H9 (cell line): ENCODE measurements at regions not wholly inside any gene's neighbourhood (a gene's known extent, or its start where the extent isn't known, plus 50 kb on each side); places are given as distances from the start of the nearest gene placed in this dataset.

Source experiments
- DNase-seq: peaks from one replicate; pipeline ENCODE4 v3.0.0-alpha.2; 2017
- H2AFZ ChIP-seq: one replicate; pipeline ENCODE4 v1.6.1; 2013; ENCODE audit warnings: mild to moderate bottlenecking, low read length, control low read depth, moderate library complexity
- H2AK5ac ChIP-seq: 2 replicates; pipeline ENCODE4 v1.6.1; 2013; ENCODE audit warnings: low read length, control low read depth, mixed read lengths; ENCODE audit not compliant: insufficient read length
- H2BK120ac ChIP-seq: one replicate; pipeline ENCODE4 v1.6.1; 2013; ENCODE audit warnings: low read depth, mild to moderate bottlenecking, low read length, control low read depth, inconsistent platforms; ENCODE audit not compliant: poor library complexity, severe bottlenecking
- H2BK12ac ChIP-seq: 2 replicates; pipeline ENCODE4 v1.6.1; 2013; ENCODE audit warnings: low read length, control low read depth, mixed read lengths, low read depth; ENCODE audit not compliant: insufficient read length
- H2BK15ac ChIP-seq: 2 replicates; pipeline ENCODE4 v1.6.1; 2013; ENCODE audit warnings: low read depth, low read length, control low read depth
- H2BK20ac ChIP-seq: one replicate; pipeline ENCODE4 v1.6.1; 2013; ENCODE audit warnings: low read depth, mild to moderate bottlenecking, low read length, control low read depth, inconsistent platforms; ENCODE audit not compliant: poor library complexity, severe bottlenecking
- H2BK5ac ChIP-seq: 2 replicates; pipeline ENCODE4 v1.6.1; 2013; ENCODE audit warnings: low read length, control low read depth, mixed read lengths; ENCODE audit not compliant: insufficient read length
- H3K14ac ChIP-seq: 2 replicates; pipeline ENCODE4 v1.6.1; 2013; ENCODE audit warnings: low read length, control low read depth; ENCODE audit not compliant: insufficient read depth
- H3K18ac ChIP-seq: 2 replicates; pipeline ENCODE4 v1.6.1; 2013; ENCODE audit warnings: low read depth, mild to moderate bottlenecking, mixed read lengths, low read length, control low read depth; ENCODE audit not compliant: insufficient read length
- H3K23ac ChIP-seq: 2 replicates; pipeline ENCODE4 v1.6.1; 2013; ENCODE audit warnings: low read length, control low read depth, mixed read lengths, low read depth; ENCODE audit not compliant: insufficient read length
- H3K23me2 ChIP-seq: 2 replicates; pipeline ENCODE4 v1.6.1; 2013; ENCODE audit warnings: low read depth, mild to moderate bottlenecking, mixed read lengths, low read length, control low read depth; ENCODE audit not compliant: insufficient read length, poor library complexity, severe bottlenecking
- H3K27ac ChIP-seq: 2 replicates; pipeline ENCODE4 v1.5.1; 2013; ENCODE audit warnings: low read length, control low read depth, mixed read lengths, low read depth; ENCODE audit not compliant: insufficient read length
- H3K27me3 ChIP-seq: 2 replicates; pipeline ENCODE4 v1.6.1; 2013; ENCODE audit warnings: low read length, control low read depth, inconsistent platforms; ENCODE audit not compliant: insufficient read depth
- H3K4ac ChIP-seq: 2 replicates; pipeline ENCODE4 v1.6.1; 2013; ENCODE audit warnings: low read depth, mild to moderate bottlenecking, control low read depth, inconsistent platforms, low read length, moderate library complexity
- H3K4me1 ChIP-seq: 2 replicates; pipeline ENCODE4 v1.6.1; 2013; ENCODE audit warnings: low read length, control low read depth, inconsistent platforms; ENCODE audit not compliant: insufficient read depth
- H3K4me2 ChIP-seq: 2 replicates; pipeline ENCODE4 v1.6.1; 2013; ENCODE audit warnings: low read length, control low read depth, mixed read lengths; ENCODE audit not compliant: insufficient read length, insufficient read depth
- H3K56ac ChIP-seq: 2 replicates; pipeline ENCODE4 v1.6.1; 2013; ENCODE audit warnings: low read depth, mild to moderate bottlenecking, mixed read lengths, low read length, control low read depth; ENCODE audit not compliant: insufficient read length
- H3K79me1 ChIP-seq: 2 replicates; pipeline ENCODE4 v1.6.1; 2013; ENCODE audit warnings: low read depth, mild to moderate bottlenecking, moderate library complexity, low read length, control low read depth, inconsistent platforms; ENCODE audit not compliant: insufficient read depth, poor library complexity, severe bottlenecking
- H3K79me2 ChIP-seq: 2 replicates; pipeline ENCODE4 v1.6.1; 2013; ENCODE audit warnings: low read length, control low read depth, inconsistent platforms; ENCODE audit not compliant: insufficient read depth
- H3K9ac ChIP-seq: 2 replicates; pipeline ENCODE4 v1.6.1; 2013; ENCODE audit warnings: low read length, control low read depth, mixed read lengths; ENCODE audit not compliant: insufficient read length; ENCODE audit errors: extremely low read depth
- H3K9me3 ChIP-seq: one replicate; pipeline ENCODE4 v1.6.1; 2013; ENCODE audit warnings: low read depth, low read length, inconsistent platforms; ENCODE audit not compliant: control insufficient read depth
- H3T11ph ChIP-seq: one replicate; pipeline ENCODE4 v1.6.1; 2013; ENCODE audit warnings: mild to moderate bottlenecking, low read length, control low read depth, inconsistent platforms
- H4K20me1 ChIP-seq: one replicate; pipeline ENCODE4 v1.6.1; 2013; ENCODE audit not compliant: control insufficient read depth, insufficient read length, insufficient read depth
- H4K5ac ChIP-seq: 2 replicates; pipeline ENCODE4 v1.6.1; 2013; ENCODE audit warnings: low read depth, mild to moderate bottlenecking, mixed read lengths, low read length, control low read depth; ENCODE audit not compliant: insufficient read length
- H4K8ac ChIP-seq: replicated peaks from 2 replicates; pipeline ENCODE4 v1.6.1; 2013; ENCODE audit warnings: low read length, control low read depth, mixed read lengths, low read depth; ENCODE audit not compliant: insufficient read length
- H4K91ac ChIP-seq: 2 replicates; pipeline ENCODE4 v1.6.1; 2013; ENCODE audit warnings: low read depth, mild to moderate bottlenecking, moderate library complexity, mixed read lengths, low read length, control low read depth; ENCODE audit not compliant: insufficient read length
- H3K27ac Mint-ChIP-seq, 3 experiments: 2 replicates in 2 of 3; 3 replicates in 1 of 3; pipeline ENCODE4 v1.8.0; 2020 to 2021; ENCODE audit warnings: mixed read lengths in 3 of 3, mild to moderate bottlenecking in 1 of 3, moderate library complexity in 1 of 3
- H3K27me3 Mint-ChIP-seq: 2 replicates; pipeline ENCODE4 v1.8.0; 2021; ENCODE audit warnings: low read depth, mild to moderate bottlenecking, moderate library complexity, mixed read lengths
- H3K36me3 Mint-ChIP-seq, 3 experiments: 2 replicates in 2 of 3; 3 replicates in 1 of 3; pipeline ENCODE4 v1.8.0; 2020 to 2021; ENCODE audit warnings: low read depth in 3 of 3, mixed read lengths in 3 of 3; ENCODE audit not compliant: insufficient read depth in 1 of 3
- H3K4me1 Mint-ChIP-seq, 2 experiments: 2 replicates each; pipeline ENCODE4 v1.8.0; 2020; ENCODE audit warnings: mixed read lengths in 2 of 2
- H3K4me3 Mint-ChIP-seq, 2 experiments: 2 replicates in 1 of 2; 3 replicates in 1 of 2; pipeline ENCODE4 v1.8.0; 2020 to 2021; ENCODE audit warnings: mild to moderate bottlenecking in 2 of 2, mixed read lengths in 2 of 2, moderate library complexity in 1 of 2
- H3K9me3 Mint-ChIP-seq, 2 experiments: 2 replicates in 1 of 2; 3 replicates in 1 of 2; pipeline ENCODE4 v1.8.0; 2020; ENCODE audit warnings: mild to moderate bottlenecking in 2 of 2, mixed read lengths in 2 of 2, moderate library complexity in 1 of 2
- CTCF ChIP-seq: fragments of 200-600 bp; sonication (generic); conservative IDR thresholded peaks from 3 replicates; pipeline ENCODE4 v1.8.0; 2021; ENCODE audit warnings: antibody characterized with exemption, mild to moderate bottlenecking
- WGBS: extraction: QIAGEN DNeasy Blood & Tissue Kit; methylation state at CpG from one replicate; pipeline ENCODE4 v1.1.7; 2013; ENCODE audit warnings: missing lambda C conversion rate, low lambda C conversion rate, mixed read lengths; ENCODE audit not compliant: insufficient read length; ENCODE audit errors: extremely low coverage; 5-methylcytosine and 5-hydroxymethylcytosine counted together

- H3K4me2 ChIP-seq, result no peak overlapping the region
- H3K79me2 ChIP-seq, result no peaks in the 10 kb centered on the region
- no peak overlapping the region for H3K23ac ChIP-seq
- no peak overlapping the region for H2BK120ac ChIP-seq
- no peak overlapping the region for H3K9ac ChIP-seq
- H3T11ph ChIP-seq, result no peak overlapping the region
- H2AFZ ChIP-seq, result no peak overlapping the region
- no peak overlapping the region for H2BK15ac ChIP-seq
- WGBS, result no CpG with 5 or more reads among the region's 4 CpGs
- H3K18ac ChIP-seq, result no peak overlapping the region
- H2BK12ac ChIP-seq, result no peak overlapping the region
- Mint-ChIP-seq H3K27ac (no peak overlapping the region), H3K4me1 (peaks cover 2% of the 10 kb centered on the region in 2 experiments; a peak in 3 of 4 replicates), H3K36me3 (no peaks in the 10 kb centered on the region), H3K4me3 (no peak overlapping the region), H3K27me3 (no peaks in the 10 kb centered on the region), H3K9me3 (no peaks in the 10 kb centered on the region)
- H3K27ac ChIP-seq, result no peak overlapping the region
- no peaks in the 10 kb centered on the region for H3K27me3 ChIP-seq
- no peaks in the 10 kb centered on the region for H3K23me2 ChIP-seq
- no peak overlapping the region for H2AK5ac ChIP-seq
- no peaks in the 10 kb centered on the region for H4K20me1 ChIP-seq
- H4K5ac ChIP-seq, result no peak overlapping the region
- no peak overlapping the region for H3K4ac ChIP-seq
- no peak overlapping the region for H2BK20ac ChIP-seq
- H3K14ac ChIP-seq, result no peak overlapping the region
- no peak overlapping the region for H2BK5ac ChIP-seq
- H3K9me3 ChIP-seq, result no peaks in the 10 kb centered on the region
- H3K79me1 ChIP-seq, result no peaks in the 10 kb centered on the region
- H3K56ac ChIP-seq, result no peak overlapping the region
- no peaks in the 10 kb centered on the region for H3K4me1 ChIP-seq
- H4K8ac ChIP-seq, result no peak overlapping the region
- H4K91ac ChIP-seq, result no peak overlapping the region
- TF ChIP-seq CTCF, result no peak
- DNase-seq, result no peak
Measured at GRCh38 chr9:10701906-10702305, 89.1 kb upstream of the PTPRD start.
